HG02943 (cell line): ENCODE measurements at regions not wholly inside any gene's neighbourhood (a gene's known extent, or its start where the extent isn't known, plus 50 kb on each side); places are given as distances from the start of the nearest gene placed in this dataset.

ENCODE experiments used
- ATAC-seq: cut with Tn5 transposase; IDR thresholded peaks from one replicate; pipeline ENCODE4 v1.9.1; 2021; ENCODE audit warnings: mild to moderate bottlenecking, low read depth, moderate library complexity; ENCODE audit not compliant: unreplicated experiment

DNA sequence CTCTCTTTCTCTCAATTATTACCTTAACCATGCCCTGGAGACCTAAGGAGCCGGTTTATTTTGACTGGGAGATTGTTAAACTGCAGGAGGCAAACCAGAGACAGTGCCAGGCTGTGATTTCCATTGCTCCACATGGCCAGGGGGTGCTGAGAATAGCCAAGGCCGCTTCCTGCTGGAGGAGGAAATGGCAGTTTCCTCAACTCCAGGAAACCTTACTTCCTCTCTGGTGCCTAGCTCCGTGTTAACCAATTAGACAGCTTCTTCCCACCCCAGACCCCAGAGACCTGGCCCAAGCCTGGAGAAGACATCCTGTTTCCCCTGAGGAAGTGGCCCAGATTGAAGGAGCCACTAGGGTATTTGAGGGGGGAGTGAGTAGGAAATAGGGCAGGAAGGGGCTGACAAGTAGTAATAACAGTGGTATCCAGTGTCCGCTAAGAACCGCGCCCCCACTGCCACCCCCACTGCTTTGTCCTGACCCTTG lies 161.2 kb downstream of the PLPP3 start:
- ATAC-seq, result no peak

DNA sequence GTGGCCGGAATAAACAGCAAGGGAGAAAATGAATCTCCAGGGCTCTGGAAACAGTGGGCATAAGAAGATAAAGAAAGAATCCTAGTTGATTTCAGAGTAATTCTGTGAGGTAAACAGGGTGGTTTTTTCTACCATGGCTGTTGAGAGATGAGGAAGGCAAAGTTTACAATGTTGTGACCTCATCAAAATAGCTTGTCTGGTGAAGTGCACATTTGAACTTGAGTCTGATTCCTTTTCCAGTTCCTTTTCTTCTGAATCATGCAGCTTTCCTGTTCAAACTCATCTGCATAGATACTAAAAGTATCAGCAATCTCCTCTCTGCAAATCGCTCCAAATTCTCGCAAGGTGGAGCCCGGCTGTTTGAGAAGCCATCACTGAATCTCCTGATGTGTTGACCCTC lies 161.7 kb downstream of the PLPP3 start:
- no peak for ATAC-seq

DNA sequence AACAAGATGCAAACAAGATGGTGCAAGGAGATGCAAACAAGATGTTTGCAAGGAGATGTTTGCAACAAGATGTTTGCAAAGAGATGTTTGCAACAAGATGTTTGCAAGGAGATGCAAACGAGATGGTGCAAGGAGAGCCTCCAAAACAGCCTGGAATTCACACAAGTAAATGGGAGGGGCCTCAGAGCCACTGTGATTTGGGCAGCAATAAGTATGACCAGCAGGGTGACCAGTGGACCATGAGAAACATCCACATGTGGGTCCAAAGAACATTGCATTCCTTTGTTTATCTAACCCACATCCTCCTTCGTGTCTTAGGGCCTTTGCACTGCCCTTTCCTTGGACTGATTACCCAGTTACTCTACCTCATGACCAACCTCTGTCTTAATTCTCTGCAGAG lies 162.9 kb downstream of the PLPP3 start:
- no peak for ATAC-seq

DNA sequence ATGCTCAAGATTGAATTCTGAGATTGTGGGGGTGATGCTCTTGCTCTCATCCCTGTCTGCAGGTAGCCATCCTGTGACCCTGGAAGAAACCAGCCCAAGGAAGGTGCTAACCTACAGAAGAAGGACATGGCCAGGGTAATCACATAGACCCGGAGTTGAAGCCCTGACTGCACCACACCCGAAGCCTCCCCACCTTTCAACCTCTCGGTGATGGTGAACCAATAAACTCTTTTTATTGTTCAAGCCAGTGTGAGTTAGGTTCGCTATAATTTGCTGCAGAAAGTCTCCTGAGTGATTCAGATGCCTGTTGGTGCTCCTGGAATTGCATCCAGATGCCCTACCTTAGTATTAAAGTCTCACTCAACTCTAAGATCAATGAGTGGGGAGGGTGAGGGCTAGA lies 163.6 kb downstream of the PLPP3 start:
- no peak for ATAC-seq

DNA sequence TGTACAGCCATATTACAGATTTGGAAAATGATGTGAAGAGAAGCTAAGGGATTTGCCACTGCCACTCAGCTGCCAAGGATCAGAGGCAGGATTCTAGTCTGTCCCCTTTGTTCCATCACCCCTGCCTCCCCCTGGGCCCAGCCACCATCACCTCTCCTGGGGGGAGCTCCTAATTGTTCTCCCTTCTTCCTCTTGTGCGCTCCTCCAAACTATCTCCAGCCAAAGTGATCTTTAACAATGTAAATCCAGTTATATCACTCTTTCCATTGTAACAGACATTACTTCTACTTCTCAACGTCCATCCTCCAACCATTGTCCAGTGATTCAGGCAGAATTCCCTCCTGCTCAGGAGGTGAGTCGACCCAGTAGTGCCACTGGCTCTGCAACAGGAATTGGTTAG lies 164.1 kb downstream of the PLPP3 start:
- ATAC-seq, result no peak

DNA sequence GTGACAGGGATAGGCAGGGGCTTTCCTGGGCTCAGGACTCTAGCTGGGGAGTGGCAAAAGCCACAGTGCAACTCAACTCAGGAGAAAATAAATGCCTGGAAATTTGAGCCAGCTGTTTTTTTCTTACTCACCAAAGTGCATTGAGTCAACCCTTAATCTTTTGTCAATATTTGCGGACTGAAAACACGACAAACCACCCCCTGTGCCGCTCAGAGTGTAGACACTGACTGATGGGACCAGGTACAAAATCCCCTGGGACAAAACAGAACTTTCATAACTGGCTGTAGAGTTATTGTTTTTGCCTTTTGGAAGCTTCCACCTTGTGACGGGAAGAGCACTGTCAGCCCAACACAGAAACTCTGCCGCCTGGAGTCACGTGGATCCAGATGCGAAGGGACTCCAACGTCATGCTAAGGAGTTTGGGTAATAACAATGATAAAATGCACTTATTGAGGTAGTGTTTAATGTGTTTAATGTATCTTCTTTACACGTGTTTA lies 164.6 kb downstream of the PLPP3 start:
- no peak for ATAC-seq

DNA sequence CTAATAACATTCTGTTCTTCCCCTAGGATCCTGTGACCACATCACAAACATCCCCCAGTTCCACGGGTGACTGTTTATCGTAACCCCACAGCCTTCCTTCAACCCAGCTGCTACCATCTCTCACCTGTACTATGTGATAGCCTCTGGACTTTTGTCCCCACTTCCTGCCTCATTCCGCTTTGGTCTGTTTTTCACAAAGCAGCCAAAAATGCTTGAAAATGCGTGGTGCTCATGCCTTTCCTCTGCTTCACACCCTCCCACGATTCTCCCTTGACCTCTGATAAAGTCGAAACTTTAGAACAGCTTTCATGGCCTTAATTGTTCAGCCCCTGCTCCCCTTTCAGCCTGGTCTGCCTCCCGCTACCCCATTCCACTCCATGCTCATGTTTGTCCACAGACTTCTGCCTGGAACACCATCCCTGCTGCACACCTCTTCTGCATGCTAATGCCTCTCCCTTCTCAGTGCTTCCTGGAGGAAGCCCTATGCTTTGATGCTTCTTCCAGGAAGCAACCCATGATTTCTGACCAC lies 165.6 kb downstream of the PLPP3 start:
- ATAC-seq, result no peak

DNA sequence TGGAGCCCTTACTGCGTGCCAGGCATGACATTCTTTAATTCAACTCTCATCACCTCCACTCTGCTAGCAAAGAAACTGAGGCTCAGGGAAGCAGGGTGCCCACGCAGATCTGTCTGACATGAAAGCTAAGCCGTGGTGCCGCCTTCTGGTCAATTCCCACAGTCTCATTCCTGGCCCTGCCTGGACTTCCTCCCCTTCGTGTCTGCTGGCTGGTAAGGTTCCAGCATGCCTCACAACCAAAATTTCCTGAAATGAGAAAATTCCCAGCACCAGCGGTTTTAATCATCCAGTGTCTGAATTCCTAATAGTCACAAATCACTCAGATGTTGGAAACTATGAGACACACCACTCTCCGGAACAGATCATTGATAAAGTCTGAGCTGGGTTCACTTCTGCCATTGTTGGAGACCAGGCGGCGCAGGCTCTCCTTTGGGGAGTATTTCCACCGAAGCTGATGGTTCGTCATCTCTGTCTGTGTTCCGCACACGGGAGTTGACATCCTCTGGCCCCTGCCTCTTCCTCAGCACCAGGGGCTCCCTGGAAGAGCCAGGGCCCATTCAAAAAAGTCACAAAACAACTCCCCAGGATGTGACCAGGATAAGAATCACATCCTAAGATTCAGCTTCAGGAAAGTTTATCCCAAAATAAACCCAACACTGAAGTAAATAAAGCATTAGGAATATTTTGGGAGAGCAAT lies 167.7 kb downstream of the PLPP3 start:
- ATAC-seq, result no peak

DNA sequence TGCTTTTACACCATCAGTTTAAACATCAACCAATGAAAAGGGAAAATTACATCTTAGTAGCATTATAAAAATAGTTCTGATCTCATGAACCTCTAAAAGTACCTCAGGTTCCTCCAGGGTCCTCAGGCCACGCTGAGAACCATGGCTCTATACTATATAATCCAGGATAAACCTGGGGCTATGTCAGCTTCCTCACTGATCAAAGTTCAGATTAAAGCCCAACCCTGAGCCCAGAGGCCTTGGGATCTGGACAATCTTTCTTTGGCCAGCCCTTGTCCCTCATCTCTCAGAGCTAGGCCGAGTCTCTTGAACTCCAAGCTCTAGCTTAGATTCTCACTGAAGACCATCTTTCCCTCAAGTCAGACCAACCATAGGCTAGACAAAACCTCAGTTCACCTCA lies 168.3 kb downstream of the PLPP3 start:
- no peak for ATAC-seq

DNA sequence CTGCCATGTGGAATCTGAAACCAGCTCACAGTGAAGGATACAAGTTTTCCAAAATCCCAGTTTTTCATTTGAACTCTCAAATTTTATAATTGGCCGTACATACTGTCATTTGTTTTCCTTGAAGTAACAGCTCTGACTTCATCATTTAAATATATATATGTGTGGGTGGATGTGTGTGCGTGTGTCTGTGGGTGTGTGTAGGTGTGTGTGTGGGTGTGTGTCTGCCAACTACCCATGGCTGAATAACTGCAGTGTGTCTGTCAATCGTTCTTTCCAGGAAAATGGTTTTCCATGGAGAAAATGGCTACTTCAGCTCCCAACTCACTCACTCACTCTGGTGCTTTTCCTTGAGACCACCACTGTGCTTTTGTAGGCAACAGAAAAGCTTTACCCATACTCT lies 169.0 kb downstream of the PLPP3 start:
- ATAC-seq, result no peak

DNA sequence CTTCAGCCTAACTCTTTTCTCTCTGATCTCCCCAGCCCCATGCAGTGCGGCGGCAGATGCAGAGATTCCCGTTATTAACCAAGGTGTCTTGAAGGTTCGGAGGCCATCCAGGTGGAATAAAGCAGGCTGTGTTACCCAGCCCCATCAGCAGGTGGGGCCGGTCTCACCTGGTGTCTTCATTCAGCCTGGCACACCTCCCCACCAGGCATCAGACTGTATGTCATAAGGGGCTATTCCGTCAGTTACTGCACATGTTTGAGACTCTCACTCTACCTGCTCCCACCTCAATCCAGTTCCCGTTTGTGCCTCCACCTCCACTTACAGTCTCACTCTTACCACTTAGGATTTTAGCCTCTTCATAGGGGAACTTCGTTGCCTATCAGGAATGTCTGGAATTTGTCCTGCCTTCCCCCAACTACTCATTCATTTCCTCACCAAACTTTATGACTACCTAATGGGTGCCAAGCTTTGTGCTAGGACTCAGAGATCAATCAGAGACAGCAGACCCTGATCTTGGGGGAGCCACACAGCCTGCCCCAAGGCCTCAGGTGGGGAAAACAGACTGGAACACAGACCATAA lies 170.2 kb downstream of the PLPP3 start:
- ATAC-seq, result no peak

DNA sequence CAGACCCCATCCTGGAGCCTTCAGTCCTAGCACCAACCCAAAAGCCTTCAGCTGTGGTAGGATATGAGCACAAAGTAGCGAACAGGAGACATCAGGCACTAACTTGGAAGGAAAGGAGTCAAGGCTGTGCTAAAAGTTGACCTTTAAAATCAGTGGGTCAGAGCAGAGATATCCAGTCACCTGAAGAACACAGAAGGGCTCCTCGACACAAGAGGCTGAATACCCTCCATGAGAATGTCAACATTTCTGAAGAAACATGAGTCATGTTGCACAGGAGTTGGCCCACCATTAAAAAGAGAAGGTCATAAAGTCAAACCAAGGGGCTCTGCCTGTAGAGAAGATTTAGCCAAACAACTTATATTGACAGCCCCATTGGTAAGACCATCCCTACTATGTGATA lies 172.5 kb downstream of the PLPP3 start:
- no peak for ATAC-seq

DNA sequence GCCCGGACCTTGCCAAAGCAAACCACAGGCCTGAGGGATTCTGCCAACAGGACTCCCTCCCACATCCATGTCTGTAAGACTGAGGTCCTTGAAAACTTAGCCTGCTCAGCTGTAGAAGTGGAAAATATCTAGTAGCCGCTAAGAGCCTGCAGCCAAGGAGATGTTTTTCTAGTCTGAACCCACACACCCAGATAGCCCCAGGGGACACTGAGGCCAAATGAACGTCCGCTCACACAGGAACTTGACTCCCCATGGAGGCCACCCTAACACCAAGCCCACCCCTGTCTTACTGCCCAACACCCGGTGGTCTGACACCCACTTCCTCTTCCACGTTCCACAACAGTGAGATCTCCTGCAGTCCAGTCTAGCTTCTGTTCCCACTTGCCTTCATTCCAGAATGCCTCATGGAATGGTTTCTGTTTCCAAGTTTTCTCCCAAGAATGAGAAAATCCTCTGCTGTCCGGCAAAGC lies 174.8 kb downstream of the PLPP3 start:
- ATAC-seq, result no peak

DNA sequence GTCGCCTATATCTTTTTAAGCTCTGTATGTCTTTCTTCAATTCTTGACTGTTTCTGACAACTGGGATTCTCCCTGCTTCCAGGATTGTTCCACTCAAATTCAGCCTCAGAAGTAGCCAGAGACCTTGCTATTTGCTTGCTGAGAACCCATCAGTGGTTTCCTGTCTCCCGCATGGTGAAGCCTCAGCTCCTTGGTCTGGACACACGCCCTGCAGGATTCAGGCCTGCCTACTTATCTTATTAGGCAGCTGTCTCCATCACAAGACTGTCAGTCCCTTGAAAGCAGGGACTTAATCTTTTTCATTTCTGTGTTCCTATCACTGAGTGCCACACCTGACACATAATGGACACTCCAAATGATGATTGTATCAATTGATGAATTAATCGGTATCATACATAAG lies 175.3 kb downstream of the PLPP3 start:
- no peak for ATAC-seq

DNA sequence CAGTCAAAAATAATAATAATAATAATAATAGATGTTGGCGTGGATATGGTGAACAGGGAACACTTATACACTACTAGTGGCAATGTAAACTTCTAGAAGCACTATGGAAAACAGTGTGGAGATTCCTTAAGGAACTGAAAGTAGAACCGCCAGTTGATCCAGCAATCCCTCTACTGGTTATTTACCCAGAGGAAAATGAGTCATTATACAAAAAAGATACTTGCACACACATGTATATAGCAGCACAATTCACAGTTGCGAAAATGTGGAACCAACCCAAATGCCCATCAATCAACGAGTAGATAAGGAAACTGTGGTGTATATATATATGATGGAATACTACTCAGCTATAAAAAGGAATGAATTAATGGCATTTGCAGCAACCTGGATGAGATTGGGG lies 176.0 kb downstream of the PLPP3 start:
- ATAC-seq, result no peak

DNA sequence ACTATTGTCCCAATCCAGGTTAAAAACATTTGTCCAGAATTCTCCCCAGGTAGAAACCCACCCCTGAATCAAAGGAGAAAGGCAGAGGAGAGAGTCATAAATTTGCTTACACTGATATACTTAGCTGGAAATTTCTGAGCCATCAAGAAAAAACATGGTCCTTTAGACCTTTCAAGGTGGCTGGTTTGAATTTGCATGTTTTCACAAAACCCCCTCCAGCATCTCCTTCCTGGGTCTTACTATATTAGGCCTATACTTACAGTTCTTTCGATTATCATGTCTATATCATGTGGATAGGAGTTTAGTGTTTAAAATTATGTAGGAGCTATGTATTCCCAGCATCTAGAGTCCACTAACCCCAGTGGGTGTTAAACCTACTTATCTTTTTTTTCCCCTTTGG lies 178.2 kb downstream of the PLPP3 start:
- no peak for ATAC-seq

DNA sequence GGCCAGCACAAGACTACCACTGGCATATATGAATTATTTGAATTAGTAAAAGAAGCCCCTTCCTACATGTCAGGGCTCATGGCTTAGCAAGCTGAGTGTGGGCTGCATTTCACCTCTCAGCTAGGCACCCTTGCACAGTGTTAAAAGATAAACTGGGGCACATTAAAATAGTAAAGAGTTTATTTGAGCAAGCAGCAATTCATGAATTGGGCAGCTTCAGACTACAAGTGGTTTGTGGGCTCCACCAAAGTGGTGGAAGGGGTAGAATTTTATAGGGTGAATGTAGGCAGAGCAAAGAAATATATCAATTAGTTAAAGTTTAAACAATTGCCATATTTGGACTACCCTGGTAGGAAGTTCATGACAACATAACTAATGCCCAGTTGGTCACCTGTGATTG lies 178.8 kb downstream of the PLPP3 start:
- no peak for ATAC-seq

DNA sequence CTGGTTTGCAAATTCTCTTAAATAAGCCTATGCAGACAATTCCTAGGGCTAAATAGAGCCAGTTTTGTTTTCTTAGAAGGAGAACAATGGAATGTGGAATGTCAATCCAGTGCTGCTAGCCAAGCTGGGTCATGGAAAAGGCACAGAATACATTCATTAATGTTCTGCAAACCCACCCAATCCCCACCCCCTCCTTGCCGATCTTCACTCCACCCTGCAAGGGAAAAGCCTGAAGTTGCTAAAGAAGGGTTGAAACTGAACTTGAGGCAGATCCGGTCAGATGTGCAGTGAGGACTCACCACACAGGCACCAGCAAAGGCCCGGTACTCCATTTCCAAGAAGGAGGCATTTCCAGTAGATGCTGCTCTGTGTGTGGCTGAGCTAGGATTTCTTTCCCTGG lies 179.6 kb downstream of the PLPP3 start:
- no peak for ATAC-seq

DNA sequence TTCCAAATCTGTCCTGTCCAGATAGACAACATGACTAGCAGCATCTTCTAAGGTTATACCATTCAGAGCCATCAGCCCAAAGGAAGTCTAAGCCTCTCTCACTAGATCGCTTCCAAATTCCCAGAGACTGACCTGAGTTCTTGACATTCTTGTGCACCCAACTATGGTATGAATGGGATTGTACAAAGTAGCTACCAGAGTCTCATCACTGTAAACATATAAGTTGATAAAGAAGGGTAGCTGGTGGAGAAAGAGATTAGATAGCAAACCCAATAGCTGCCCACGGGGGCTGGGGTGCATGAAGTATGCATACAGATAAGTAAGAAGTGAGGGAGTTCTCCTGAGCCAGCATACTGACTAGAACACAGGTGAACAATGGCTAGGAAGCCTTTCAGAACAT lies 180.0 kb downstream of the PLPP3 start:
- ATAC-seq, result no peak

DNA sequence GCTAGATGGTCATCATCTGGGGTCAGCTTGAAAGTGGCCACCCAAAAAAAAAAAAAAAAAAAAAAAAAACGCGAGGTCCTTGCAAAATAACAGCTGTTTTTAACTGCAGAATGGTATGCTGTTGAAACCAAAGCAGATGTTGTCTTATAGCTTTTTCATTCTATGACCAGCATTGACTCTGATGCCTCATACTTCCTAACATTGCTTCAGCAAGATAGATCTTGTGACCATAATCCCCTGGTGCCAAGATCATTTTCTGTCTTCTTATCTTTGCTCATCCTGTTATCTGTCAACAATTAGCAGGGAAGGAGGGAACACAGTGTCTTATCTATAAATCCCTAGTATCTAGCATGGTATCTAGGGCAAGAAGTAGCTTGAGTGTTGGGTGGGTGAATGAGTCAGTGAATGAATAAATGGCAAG lies 181.5 kb downstream of the PLPP3 start:
- ATAC-seq, result no peak

DNA sequence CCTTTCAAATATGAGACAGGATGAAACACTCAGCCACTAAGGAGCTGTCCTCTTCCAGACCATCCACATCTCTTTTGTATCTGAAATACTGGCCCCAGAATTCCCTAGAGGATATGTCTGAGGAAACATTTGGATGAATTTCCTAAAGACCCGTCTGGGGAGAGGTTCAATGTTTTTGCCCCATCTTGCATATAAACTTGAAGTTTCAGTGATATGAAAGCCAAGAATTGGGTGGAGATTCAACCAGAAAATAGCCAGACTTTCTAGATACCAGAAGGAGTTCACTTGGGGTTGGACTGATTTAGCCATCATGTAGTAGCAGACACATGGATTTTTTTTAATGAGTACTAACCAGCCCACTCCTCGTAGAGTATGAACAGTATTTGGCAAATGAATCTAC lies 182.0 kb downstream of the PLPP3 start:
- ATAC-seq, result no peak

DNA sequence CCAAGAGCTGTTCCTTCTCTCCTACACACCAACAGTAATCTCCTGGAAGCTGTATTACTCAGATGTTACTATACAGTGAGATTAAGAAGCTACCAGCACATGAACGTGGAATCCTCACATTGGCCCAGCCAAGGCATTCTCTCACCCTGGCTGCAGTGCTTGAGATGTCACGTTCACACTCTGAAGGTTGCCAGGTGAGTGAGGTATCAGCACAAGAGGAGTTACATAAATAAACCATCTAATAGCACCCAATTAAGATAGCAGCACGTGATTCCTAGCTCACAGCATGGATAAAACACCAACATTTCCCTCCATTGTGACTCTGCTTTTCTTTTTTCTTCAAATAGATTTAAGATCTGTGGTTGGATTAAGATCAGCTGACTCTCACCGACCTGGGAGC lies 182.8 kb downstream of the PLPP3 start:
- ATAC-seq, result no peak
